Mammary epithelial cell (primary cell): ENCODE measurements at regions not wholly inside any gene's neighbourhood (a gene's known extent, or its start where the extent isn't known, plus 50 kb on each side); places are given as distances from the start of the nearest gene placed in this dataset.

ENCODE experiments used
- EZH2 ChIP-seq: IDR thresholded peaks from 2 replicates; pipeline ENCODE4 v1.6.1; 2012; ENCODE audit warnings: low read length, inconsistent platforms, borderline replicate concordance
- TF ChIP-seq, protein P1 (sequence below), 2 donors: IDR thresholded peaks in 1 of 2; conservative IDR thresholded peaks in 1 of 2; 2 replicates each; pipeline ENCODE4 v1.5.1; 2011 to 2012; ENCODE audit warnings: inconsistent platforms in 2 of 2, low read length in 2 of 2, mild to moderate bottlenecking in 2 of 2, control low read depth in 1 of 2, low read depth in 1 of 2; ENCODE audit not compliant: insufficient read depth in 1 of 2; ENCODE audit errors: extremely low read depth in 1 of 2

DNA sequence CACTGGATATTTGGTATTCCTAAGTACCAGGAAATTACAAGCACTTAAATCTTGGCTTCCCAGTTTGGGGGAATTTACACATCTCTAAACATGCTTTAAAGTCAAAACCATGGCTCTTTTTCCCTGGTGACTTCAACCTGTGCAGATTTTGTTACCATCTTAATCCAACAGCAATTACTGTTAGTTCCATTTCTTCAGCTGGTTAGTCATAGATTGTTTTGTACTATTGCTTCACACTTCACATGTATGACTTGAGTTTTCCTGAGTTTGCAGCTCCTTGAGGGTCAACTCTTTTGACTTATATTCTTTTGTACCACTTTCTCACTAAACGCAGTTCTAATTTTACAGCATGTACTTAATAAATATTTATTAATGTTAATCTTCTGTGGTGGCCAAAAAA, 203.4 kb upstream of the RND3 start:
- TF ChIP-seq, protein P1, sequence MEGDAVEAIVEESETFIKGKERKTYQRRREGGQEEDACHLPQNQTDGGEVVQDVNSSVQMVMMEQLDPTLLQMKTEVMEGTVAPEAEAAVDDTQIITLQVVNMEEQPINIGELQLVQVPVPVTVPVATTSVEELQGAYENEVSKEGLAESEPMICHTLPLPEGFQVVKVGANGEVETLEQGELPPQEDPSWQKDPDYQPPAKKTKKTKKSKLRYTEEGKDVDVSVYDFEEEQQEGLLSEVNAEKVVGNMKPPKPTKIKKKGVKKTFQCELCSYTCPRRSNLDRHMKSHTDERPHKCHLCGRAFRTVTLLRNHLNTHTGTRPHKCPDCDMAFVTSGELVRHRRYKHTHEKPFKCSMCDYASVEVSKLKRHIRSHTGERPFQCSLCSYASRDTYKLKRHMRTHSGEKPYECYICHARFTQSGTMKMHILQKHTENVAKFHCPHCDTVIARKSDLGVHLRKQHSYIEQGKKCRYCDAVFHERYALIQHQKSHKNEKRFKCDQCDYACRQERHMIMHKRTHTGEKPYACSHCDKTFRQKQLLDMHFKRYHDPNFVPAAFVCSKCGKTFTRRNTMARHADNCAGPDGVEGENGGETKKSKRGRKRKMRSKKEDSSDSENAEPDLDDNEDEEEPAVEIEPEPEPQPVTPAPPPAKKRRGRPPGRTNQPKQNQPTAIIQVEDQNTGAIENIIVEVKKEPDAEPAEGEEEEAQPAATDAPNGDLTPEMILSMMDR (conservative IDR thresholded peaks at IDR 0.05 in 1 of 2, IDR thresholded peaks at IDR 0.05 in 1 of 2; ENCODE audit: extremely low read depth in 1 of 2, insufficient read depth in 1 of 2, low read depth in 1 of 2, low read length in 2 of 2), result no peak
- TF ChIP-seq EZH2, result no peak
